IMR-90 (cell line): ENCODE measurements at regions not wholly inside any gene's neighbourhood (a gene's known extent, or its start where the extent isn't known, plus 50 kb on each side); places are given as distances from the start of the nearest gene placed in this dataset.
A peak's percentile ranks its signal among the peaks of the same experiment; 100 is the strongest.

Experiments used
- ATAC-seq: fragments of 200-7000 bp; cut with Tn5 transposase; 2 replicates; pipeline ENCODE4 v1.9.1; 2020; ENCODE audit warnings: low read depth, mild to moderate bottlenecking, moderate library complexity
- BruUV-seq: library from RNA; stranded (reverse); fragments of 400-500 nt; replicated peaks from 2 replicates; lab custom pipeline; 2021; lab: Mats Ljungman, UMichigan
- CTCF ChIA-PET: fragments of 300-600 bp; formaldehyde crosslinking; extraction: SDS; loops from one replicate; lab custom pipeline; 2021; ENCODE audit warnings: antibody characterized with exemption; lab: Yijun Ruan, JAX
- POLR2A ChIA-PET: fragments of 300-600 bp; sonication (Branson Sonifier 250); formaldehyde crosslinking; loops from one replicate; lab custom pipeline; 2022; ENCODE audit warnings: antibody characterized with exemption; ENCODE audit not compliant: unreplicated experiment; lab: Charles Lee
- DNase-seq: peaks from one replicate; pipeline ENCODE4 v3.0.0; 2013
- H2AFZ ChIP-seq: replicated peaks from 2 replicates; pipeline ENCODE3; 2013; ENCODE audit warnings: low read length, mild to moderate bottlenecking; ENCODE audit not compliant: poor library complexity
- H2AK5ac ChIP-seq: 2 replicates; pipeline ENCODE4 v1.6.1; 2013; ENCODE audit warnings: low read depth, low read length, inconsistent platforms
- H2AK9ac ChIP-seq: replicated peaks from 2 replicates; pipeline ENCODE3; 2013; ENCODE audit warnings: mild to moderate bottlenecking, low read depth, low read length, moderate library complexity; ENCODE audit not compliant: poor library complexity
- H2BK120ac ChIP-seq: 2 replicates; pipeline ENCODE4 v1.6.1; 2013; ENCODE audit warnings: low read depth, low read length, inconsistent platforms
- H2BK15ac ChIP-seq: 3 replicates; pipeline ENCODE4 v1.6.1; 2013; ENCODE audit warnings: low read depth, low read length, inconsistent platforms
- H2BK20ac ChIP-seq: 2 replicates; pipeline ENCODE4 v1.6.1; 2013; ENCODE audit warnings: low read depth, mild to moderate bottlenecking, inconsistent platforms, low read length, moderate library complexity
- H2BK5ac ChIP-seq: 2 replicates; pipeline ENCODE4 v1.6.1; 2013; ENCODE audit warnings: mild to moderate bottlenecking, low read depth, low read length, inconsistent platforms; ENCODE audit not compliant: poor library complexity, severe bottlenecking
- H3K14ac ChIP-seq: replicated peaks from 2 replicates; pipeline ENCODE4 v1.6.1; 2013; ENCODE audit warnings: low read depth, low read length, inconsistent platforms
- H3K18ac ChIP-seq: 2 replicates; pipeline ENCODE4 v1.6.1; 2013; ENCODE audit warnings: low read depth, low read length, control low read depth
- H3K23ac ChIP-seq: 2 replicates; pipeline ENCODE4 v1.6.1; 2013; ENCODE audit warnings: low read depth, low read length, inconsistent platforms
- H3K27ac ChIP-seq: 2 replicates; pipeline ENCODE4 v1.5.1; 2013; ENCODE audit warnings: mild to moderate bottlenecking, control low read depth, low read length; ENCODE audit not compliant: insufficient read depth
- H3K27me3 ChIP-seq: 2 replicates; pipeline ENCODE4 v1.6.1; 2013; ENCODE audit warnings: low read length; ENCODE audit not compliant: control insufficient read depth, insufficient read depth
- H3K36me3 ChIP-seq: 2 replicates; pipeline ENCODE4 v1.6.1; 2013; ENCODE audit warnings: low read length, mixed read lengths; ENCODE audit not compliant: control insufficient read depth, insufficient read depth
- H3K4ac ChIP-seq: 2 replicates; pipeline ENCODE4 v1.6.1; 2013; ENCODE audit warnings: low read depth, low read length, inconsistent platforms
- H3K4me1 ChIP-seq: 2 replicates; pipeline ENCODE4 v1.6.1; 2013; ENCODE audit warnings: low read length, mixed read lengths; ENCODE audit not compliant: control insufficient read depth, insufficient read depth
- H3K4me2 ChIP-seq: 2 replicates; pipeline ENCODE4 v1.6.1; 2013; ENCODE audit warnings: low read depth, mild to moderate bottlenecking, control low read depth, low read length, moderate library complexity
- H3K4me3 ChIP-seq: 2 replicates; pipeline ENCODE4 v1.5.1; 2013; ENCODE audit warnings: low read depth, mild to moderate bottlenecking, control low read depth, low read length, moderate library complexity; ENCODE audit not compliant: insufficient read depth
- H3K56ac ChIP-seq: 2 replicates; pipeline ENCODE4 v1.6.1; 2013; ENCODE audit warnings: low read length, inconsistent platforms; ENCODE audit not compliant: insufficient read depth; ENCODE audit errors: extremely low read depth
- H3K79me1 ChIP-seq, 2 experiments: 2 replicates each; pipeline ENCODE4 v1.6.1; 2013; ENCODE audit warnings: low read length in 2 of 2, inconsistent platforms in 1 of 2, low read depth in 1 of 2
- H3K9ac ChIP-seq: 2 replicates; pipeline ENCODE4 v1.6.1; 2013; ENCODE audit warnings: low read depth, low read length, control low read depth
- H3K9me1 ChIP-seq: 2 replicates; pipeline ENCODE4 v1.6.1; 2013; ENCODE audit warnings: low read length, inconsistent platforms; ENCODE audit not compliant: insufficient read depth
- H3K9me3 ChIP-seq: 2 replicates; pipeline ENCODE4 v1.6.1; 2013; ENCODE audit warnings: low read length; ENCODE audit not compliant: control insufficient read depth, insufficient read depth
- H4K20me1 ChIP-seq: 2 replicates; pipeline ENCODE4 v1.6.1; 2013; ENCODE audit warnings: low read length, inconsistent platforms; ENCODE audit not compliant: insufficient read depth
- H4K5ac ChIP-seq: 2 replicates; pipeline ENCODE4 v1.6.1; 2013; ENCODE audit warnings: mild to moderate bottlenecking, low read depth, low read length, control low read depth
- H4K8ac ChIP-seq, 2 experiments: 2 replicates each; pipeline ENCODE4 v1.6.1; 2013; ENCODE audit warnings: low read depth in 2 of 2, low read length in 2 of 2, control low read depth in 1 of 2, inconsistent platforms in 1 of 2
- H4K91ac ChIP-seq: 2 replicates; pipeline ENCODE4 v1.6.1; 2013; ENCODE audit warnings: low read depth, low read length, inconsistent platforms; ENCODE audit not compliant: insufficient read depth
- CEBPB ChIP-seq: IDR thresholded peaks from 2 replicates; pipeline ENCODE4 v1.6.1; 2012; ENCODE audit warnings: low read depth, low read length, improper control_type of control experiment
- CTCF ChIP-seq: conservative IDR thresholded peaks from 2 replicates; pipeline ENCODE4 v1.5.1; 2012; ENCODE audit warnings: mild to moderate bottlenecking, low read depth, low read length, improper control_type of control experiment
- ELK1 ChIP-seq: fragments of 150-350 bp; IDR thresholded peaks from 2 replicates; pipeline ENCODE4 v1.6.1; 2016; ENCODE audit warnings: low read depth, mild to moderate bottlenecking, low read length, moderate library complexity, borderline replicate concordance
- MAFK ChIP-seq: IDR thresholded peaks from 2 replicates; pipeline ENCODE4 v1.6.1; 2012; ENCODE audit warnings: low read depth, low read length, improper control_type of control experiment
- MAZ ChIP-seq: IDR thresholded peaks from 2 replicates; pipeline ENCODE4 v1.6.1; 2012; ENCODE audit warnings: low read depth, mild to moderate bottlenecking, low read length, improper control_type of control experiment, moderate library complexity, borderline replicate concordance
- MXI1 ChIP-seq: IDR thresholded peaks from 2 replicates; pipeline ENCODE4 v1.6.1; 2012; ENCODE audit warnings: low read depth, mild to moderate bottlenecking, low read length, moderate library complexity, borderline replicate concordance
- NFE2L2 ChIP-seq: fragments of 150-350 bp; IDR thresholded peaks from 2 replicates; pipeline ENCODE4 v1.6.1; 2016; ENCODE audit warnings: low read depth, mild to moderate bottlenecking, low read length
- RAD21 ChIP-seq: IDR thresholded peaks from 2 replicates; pipeline ENCODE4 v1.6.1; 2012; ENCODE audit warnings: low read length, improper control_type of control experiment
- RCOR1 ChIP-seq: IDR thresholded peaks from 2 replicates; pipeline ENCODE4 v1.6.1; 2012; ENCODE audit warnings: mild to moderate bottlenecking, low read length, improper control_type of control experiment; ENCODE audit not compliant: insufficient replicate concordance
- RFX5 ChIP-seq: IDR thresholded peaks from 2 replicates; pipeline ENCODE4 v1.8.0; 2012; ENCODE audit warnings: low read depth, mild to moderate bottlenecking, low read length, moderate library complexity
- SMC3 ChIP-seq: fragments of 150-350 bp; IDR thresholded peaks from 2 replicates; pipeline ENCODE4 v1.6.1; 2016; ENCODE audit warnings: low read depth, mild to moderate bottlenecking, antibody characterized with exemption, low read length, moderate library complexity
- USF2 ChIP-seq: fragments of 150-350 bp; IDR thresholded peaks from 2 replicates; pipeline ENCODE4 v1.6.1; 2017; ENCODE audit warnings: mild to moderate bottlenecking, antibody characterized with exemption, low read length, low read depth
- WGBS, 2 experiments: methylation state at CpG; one replicate each; pipeline versions ENCODE4 v1.1.5 to v1.1.7; 2013; ENCODE audit warnings: missing lambda C conversion rate in 2 of 2; ENCODE audit not compliant: insufficient read length in 1 of 2; ENCODE audit errors: extremely low coverage in 2 of 2; 5-methylcytosine and 5-hydroxymethylcytosine counted together
- dilution Hi-C: fragments of 300-500 bp; cut with HindIII; formaldehyde crosslinking; loops from one replicate; pipeline ENCODE4 v1.14.3; 2018; ENCODE audit warnings: low sequenced_read_pairs; ENCODE audit not compliant: unreplicated experiment
- in situ Hi-C: fragments of 300-500 bp; cut with MboI; formaldehyde crosslinking; loops from 3 replicates; pipeline ENCODE4 v1.14.3; 2019; ENCODE audit warnings: low sequenced_read_pairs, inconsistent platforms, mixed read lengths
- intact Hi-C: fragments of 100-400 bp; cut with micrococcal nuclease; formaldehyde crosslinking; loops from 2 replicates; pipeline ENCODE4 v1.10.0; 2022

GRCh38 chr3:155019575-155019974 is 60.5 kb upstream of the MME start:
- Histone ChIP-seq H3K4me3 (no peak overlapping the region), H3K9ac (no peak overlapping the region), H2BK20ac (no peak overlapping the region), H3K56ac (no peak overlapping the region), H2BK5ac (peak overlapping the region; percentile 75), H2AFZ (peak overlapping the region; percentile 49), H3K23ac (no peak overlapping the region), H3K4me2 (peak overlapping the region; percentile 35; the same call in 1 of the 2 replicates), H4K91ac (no peak overlapping the region), H2AK9ac (no peak overlapping the region), H2BK120ac (0 out of 2 replicates have a peak overlapping the region, but pooled peaks have one; percentile 45), H3K36me3 (no peaks in the 10 kb centered on the region), H3K14ac (no peak overlapping the region; the same call in 1 of the 2 replicates), H2AK5ac (no peak overlapping the region), H4K5ac (no peak overlapping the region), H3K4me1 (peaks cover 2% of the 10 kb centered on the region; the same call in 1 of the 2 replicates), H3K9me3 (no peaks in the 10 kb centered on the region), H3K18ac (no peak overlapping the region), H2BK15ac (no peak overlapping the region), H4K20me1 (no peaks in the 10 kb centered on the region), H3K9me1 (no peaks in the 10 kb centered on the region), H3K79me1 (no peaks in the 10 kb centered on the region), H3K27me3 (no peaks in the 10 kb centered on the region), H3K27ac (0 out of 2 replicates have a peak overlapping the region, but pooled peaks have one; percentile 31), H3K4ac (0 out of 2 replicates have a peak overlapping the region, but pooled peaks have one; percentile 33), H4K8ac (0 out of 4 replicates have a peak overlapping the region, but pooled peaks of 1 of the 2 experiments have one; percentile 34)
- in situ Hi-C loops (no loop called here), dilution Hi-C loops (no loop called here), intact Hi-C loops (no loop called here)
- WGBS, 2 experiments: 100% methylated on average over 1 of the region's 1 CpG; no CpG with 5 or more reads in 1 of the 2 experiments
- CTCF ChIA-PET: no interaction called here
- POLR2A ChIA-PET: no interaction called here
- BruUV-seq: no TSS peak
- TF ChIP-seq SMC3 (no peak), RCOR1 (no peak), CTCF (no peak), RFX5 (no peak), MXI1 (no peak), RAD21 (no peak), CEBPB (no peak), MAFK (no peak), ELK1 (no peak), MAZ (no peak), NFE2L2 (no peak), USF2 (no peak)
- DNase-seq (peak; percentile 68), ATAC-seq (peak; percentile 94)
